C1 segment of cervical spinal cord (tissue), 14 donors: ENCODE measurements at regions not wholly inside any gene's neighbourhood (a gene's known extent, or its start where the extent isn't known, plus 50 kb on each side); places are given as distances from the start of the nearest gene placed in this dataset.

Experiments used
- DNase-seq, 14 donors: peaks; one replicate each; lab custom pipeline; 2025; lab: John Stamatoyannopoulos, UW

GRCh38 chr5:74321326-74321725 lies 319.2 kb downstream of the ENC1 start:
- DNase-seq: no peak

- no peak for DNase-seq
These were observed 320.0 kb downstream of the ENC1 start for GRCh38 chr5:74320526-74320925.

- no peak for DNase-seq
These were observed 321.5 kb downstream of the ENC1 start for GRCh38 chr5:74319076-74319475.

GRCh38 chr5:74316064-74316603 lies 324.4 kb downstream of the ENC1 start:
- DNase-seq: no peak

GRCh38 chr5:74314906-74315305 lies 325.6 kb downstream of the ENC1 start:
- DNase-seq: no peak

- DNase-seq: no peak
These were observed 326.6 kb downstream of the ENC1 start for GRCh38 chr5:74313896-74314295.

GRCh38 chr5:74312746-74313145 lies 327.8 kb downstream of the ENC1 start:
- no peak for DNase-seq

GRCh38 chr5:74311961-74312360 lies 328.6 kb downstream of the ENC1 start:
- DNase-seq: no peak

GRCh38 chr5:74310997-74311930 lies 329.3 kb downstream of the ENC1 start:
- no peak for DNase-seq

GRCh38 chr5:74310386-74310785 lies 330.1 kb downstream of the ENC1 start:
- DNase-seq: no peak

- DNase-seq: no peak
These were observed 331.5 kb downstream of the ENC1 start for GRCh38 chr5:74309050-74309449.

- DNase-seq: no peak
These were observed 333.7 kb downstream of the ENC1 start for GRCh38 chr5:74306845-74307244.

- no peak for DNase-seq
These were observed 336.0 kb downstream of the ENC1 start for GRCh38 chr5:74304536-74304935.

- no peak for DNase-seq
These were observed 336.9 kb downstream of the ENC1 start for GRCh38 chr5:74303578-74303977.

GRCh38 chr5:74301576-74301975 lies 339.0 kb downstream of the ENC1 start:
- DNase-seq: no peak

GRCh38 chr5:74300808-74301389 lies 339.6 kb downstream of the ENC1 start:
- DNase-seq: no peak

GRCh38 chr5:74299833-74300232 lies 340.7 kb downstream of the ENC1 start:
- DNase-seq: no peak

- DNase-seq: no peak
These were observed 343.7 kb downstream of the ENC1 start for GRCh38 chr5:74296685-74297408.

- no peak for DNase-seq
These were observed 344.9 kb downstream of the ENC1 start for GRCh38 chr5:74295676-74296075.

GRCh38 chr5:74295141-74295540 lies 345.4 kb downstream of the ENC1 start:
- DNase-seq: no peak

GRCh38 chr5:74294231-74294705 lies 346.3 kb downstream of the ENC1 start:
- DNase-seq: peak in 6 of 14 donors; percentile 2 to 17 (median 6)

GRCh38 chr5:74293182-74293581 lies 347.3 kb downstream of the ENC1 start:
- no peak for DNase-seq
